A549 (cell line): ENCODE measurements at regions not wholly inside any gene's neighbourhood (a gene's known extent, or its start where the extent isn't known, plus 50 kb on each side); places are given as distances from the start of the nearest gene placed in this dataset.

Experiments used
- ATAC-seq, 2 experiments: fragments of 200-7000 bp in 1 of 2; fragments of >200 bp in 1 of 2; cut with Nextera tagmentation in 1 of 2; cut with Tn5 transposase in 1 of 2; 3 replicates each; pipeline versions ENCODE4 v1.8.0 to v1.9.1; 2018 to 2020; ENCODE audit warnings: mild to moderate bottlenecking in 1 of 2, moderate library complexity in 1 of 2
- CTCF ChIA-PET: fragments of 300-600 bp; sonication (Branson Sonifier 250); formaldehyde crosslinking; extraction: SDS; loops from one replicate; lab custom pipeline; 2021; ENCODE audit warnings: antibody characterized with exemption, inconsistent platforms; lab: Yijun Ruan, JAX
- POLR2A ChIA-PET: fragments of 350-600 bp; formaldehyde crosslinking; extraction: SDS; loops from one replicate; lab custom pipeline; 2021; ENCODE audit warnings: antibody characterized with exemption, inconsistent platforms; lab: Yijun Ruan, JAX
- DNase-seq, 2 experiments: peaks; one replicate each; pipeline versions ENCODE4 v3.0.0 to v3.0.0-alpha.2; 2011 to 2016; ENCODE audit warnings: low read depth in 1 of 2, low spot score in 1 of 2
- FAIRE-seq: peaks from 2 replicates; lab custom pipeline; 2011; peaks lifted over from hg19 to GRCh38; lab: Jason Lieb, UNC
- H3K27ac ChIP-seq, 2 experiments: fragments of >200 bp; sonication (Bioruptor Twin); formaldehyde crosslinking; 3 replicates each; pipeline ENCODE4 v1.5.1; 2016 to 2017
- H3K4me1 ChIP-seq: fragments of >200 bp; sonication (Bioruptor Twin); formaldehyde crosslinking; 3 replicates; pipeline ENCODE4 v1.6.1; 2016
- H3K4me2 ChIP-seq: fragments of >200 bp; sonication (Bioruptor Twin); formaldehyde crosslinking; 3 replicates; pipeline ENCODE4 v1.6.1; 2016
- H3K4me3 ChIP-seq: fragments of >200 bp; sonication (Bioruptor Twin); formaldehyde crosslinking; 3 replicates; pipeline ENCODE4 v1.5.1; 2016
- H3K9me3 ChIP-seq: fragments of >200 bp; sonication (Bioruptor Twin); formaldehyde crosslinking; 3 replicates; pipeline ENCODE4 v1.6.1; 2016
- BHLHE40 ChIP-seq: IDR thresholded peaks from 2 replicates; pipeline ENCODE4 v1.6.1; 2012; ENCODE audit warnings: low read depth, low read length, inconsistent platforms
- CBX2 ChIP-seq: fragments of 200-600 bp; sonication (generic); IDR thresholded peaks from 2 replicates; pipeline ENCODE4 v1.6.1; 2016; ENCODE audit warnings: low read depth, mild to moderate bottlenecking, borderline replicate concordance
- CEBPB ChIP-seq, 2 experiments: fragments of >200 bp in 1 of 2; sonication (Bioruptor Twin) in 1 of 2; formaldehyde crosslinking in 1 of 2; IDR thresholded peaks; 2 replicates each; pipeline ENCODE4 v1.6.1; 2012 to 2016
- EHF ChIP-seq: fragments of 250-450 bp; sonication (Bioruptor Pico); IDR thresholded peaks from 2 replicates; pipeline ENCODE4 v1.5.0; 2020; ENCODE audit warnings: mild to moderate bottlenecking
- FOSL2 ChIP-seq, 2 experiments: fragments of 450-650 bp in 1 of 2; fragments of >200 bp in 1 of 2; sonication (Bioruptor Twin) in 1 of 2; formaldehyde crosslinking; IDR thresholded peaks; 2 replicates each; pipeline versions ENCODE4 v1.5.0 to v1.6.1; 2016 to 2020; ENCODE audit warnings: mild to moderate bottlenecking in 1 of 2, moderate library complexity in 1 of 2
- HDAC2 ChIP-seq: fragments of 200-600 bp; sonication (generic); IDR thresholded peaks from 2 replicates; pipeline ENCODE4 v1.6.1; 2016
- HEYL ChIP-seq: fragments of 250-450 bp; sonication (Bioruptor Pico); IDR thresholded peaks from 2 replicates; pipeline ENCODE4 v1.8.0; 2021; ENCODE audit warnings: mild to moderate bottlenecking, moderate library complexity
- HOXA7 ChIP-seq: fragments of 250-450 bp; sonication (Bioruptor Pico); IDR thresholded peaks from 2 replicates; pipeline ENCODE4 v1.5.0; 2020; ENCODE audit warnings: mild to moderate bottlenecking, moderate library complexity
- HOXB5 ChIP-seq: fragments of 250-450 bp; sonication (Bioruptor Pico); IDR thresholded peaks from 2 replicates; pipeline ENCODE4 v1.5.0; 2020; ENCODE audit warnings: mild to moderate bottlenecking, moderate library complexity
- KDM5A ChIP-seq: fragments of 200-600 bp; sonication (generic); IDR thresholded peaks from 2 replicates; pipeline ENCODE4 v1.6.1; 2016; ENCODE audit warnings: antibody characterized with exemption, mild to moderate bottlenecking
- NPAS2 ChIP-seq: fragments of 250-450 bp; sonication (Bioruptor Pico); IDR thresholded peaks from 2 replicates; pipeline ENCODE4 v1.8.0; 2022; ENCODE audit warnings: mild to moderate bottlenecking, moderate library complexity, borderline replicate concordance
- RARB ChIP-seq: fragments of 250-450 bp; sonication (Bioruptor Pico); IDR thresholded peaks from 2 replicates; pipeline ENCODE4 v1.8.0; 2021; ENCODE audit warnings: mild to moderate bottlenecking, moderate library complexity
- TP53 ChIP-seq: fragments of 250-450 bp; sonication (Bioruptor Pico); IDR thresholded peaks from 2 replicates; pipeline ENCODE4 v1.5.0; 2021; ENCODE audit warnings: mild to moderate bottlenecking, moderate library complexity
- ZNF302 ChIP-seq: fragments of 250-450 bp; sonication (Bioruptor Pico); IDR thresholded peaks from 2 replicates; pipeline ENCODE4 v1.9.0; 2021; ENCODE audit warnings: inconsistent platforms, mild to moderate bottlenecking, moderate library complexity
- WGBS: methylation state at CpG from one replicate; pipeline ENCODE4 v1.1.6; 2017; ENCODE audit errors: missing lambda C conversion rate; 5-methylcytosine and 5-hydroxymethylcytosine counted together
- small RNA-seq, 6 experiments: library from RNA; depleted of rRNA; stranded (forward); fragments of <200 nt; gene quantifications; one replicate each; pipeline ENCODE3, GENCODE V24; 2012
- TF ChIP-seq, protein P1 (sequence below): IDR thresholded peaks from 2 replicates; pipeline ENCODE4 v1.6.1; 2012
- TF ChIP-seq, protein P2 (sequence below): fragments of 250-450 bp; sonication (Bioruptor Pico); IDR thresholded peaks from 2 replicates; pipeline ENCODE4 v1.5.0; 2020; ENCODE audit warnings: low read depth, mild to moderate bottlenecking, moderate library complexity
- TF ChIP-seq, protein P3 (sequence below): fragments of 150-350 bp; IDR thresholded peaks from 2 replicates; pipeline ENCODE4 v1.6.1; 2014; ENCODE audit warnings: low read depth, mild to moderate bottlenecking, low read length

DNA sequence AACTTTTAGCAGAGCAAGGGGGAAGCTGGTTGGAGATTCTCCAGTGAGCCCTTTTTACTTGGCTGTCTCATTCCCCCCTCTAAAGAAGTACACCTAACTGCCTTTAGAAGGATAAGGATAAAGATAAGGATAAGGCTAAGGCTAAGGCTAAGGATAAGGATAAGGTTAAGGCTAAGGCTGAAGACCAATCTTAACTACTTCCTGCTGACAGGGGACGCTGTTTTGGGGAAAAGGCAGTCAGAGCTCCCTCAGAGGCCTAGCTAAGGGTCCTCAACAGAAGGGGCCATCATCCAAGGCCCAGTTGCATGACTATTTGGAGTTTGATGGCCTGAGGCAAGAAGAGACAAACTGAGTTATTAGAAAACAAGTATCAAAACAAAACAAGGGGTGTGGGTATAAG is 94.3 kb upstream of the ARPP21 start:
- no peak for TF ChIP-seq CEBPB (IDR thresholded peaks at IDR 0.05)
- TF ChIP-seq HDAC2, result no peak
- no peak for TF ChIP-seq RARB
- no peak for TF ChIP-seq ZNF302 (CRISPR knock-in tag)
- no peak for TF ChIP-seq EHF (CRISPR knock-in tag)
- TF ChIP-seq, protein P1, sequence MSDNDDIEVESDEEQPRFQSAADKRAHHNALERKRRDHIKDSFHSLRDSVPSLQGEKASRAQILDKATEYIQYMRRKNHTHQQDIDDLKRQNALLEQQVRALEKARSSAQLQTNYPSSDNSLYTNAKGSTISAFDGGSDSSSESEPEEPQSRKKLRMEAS, result no peak
- no peak for TF ChIP-seq HOXB5 (CRISPR knock-in tag)
- CTCF ChIA-PET, result interaction anchor here (0.8 kb wide), 1 partner anchor 30 kb away, joined by 3 read pairs; no protein-coding TSS in a partner anchor
- Histone ChIP-seq H3K4me1 (no peaks in the 10 kb centered on the region), H3K9me3 (no peaks in the 10 kb centered on the region), H3K27ac (no peak overlapping the region), H3K4me3 (no peak overlapping the region), H3K4me2 (no peak overlapping the region)
- POLR2A ChIA-PET, result interaction anchor here (0.6 kb wide), 1 partner anchor 188 kb away, joined by 5 read pairs; no protein-coding TSS in a partner anchor
- ATAC-seq (no peak), FAIRE-seq (no peak), DNase-seq (no peak)
- 0% methylated on average over 1 of the region's 1 CpG for WGBS

DNA sequence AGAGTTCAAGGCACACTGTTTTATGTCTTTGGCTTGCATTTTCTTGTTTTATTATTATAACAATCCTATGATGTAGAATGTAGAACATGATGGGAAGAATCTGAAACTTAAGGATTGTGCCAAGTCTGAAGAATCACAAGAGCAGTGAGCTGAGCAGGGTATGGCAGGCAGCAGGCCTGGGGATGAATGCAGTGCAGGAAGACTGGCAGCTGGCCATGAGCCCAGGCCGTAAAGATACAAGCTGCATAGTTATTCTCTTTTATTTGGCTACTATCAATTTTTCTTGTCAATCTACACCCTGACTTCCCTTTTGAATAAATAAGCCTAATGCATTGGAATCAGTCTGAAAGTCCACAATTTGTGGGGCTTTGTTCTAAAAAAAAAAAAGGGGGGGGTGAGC is 89.6 kb upstream of the ARPP21 start:
- Histone ChIP-seq H3K9me3 (no peaks in the 10 kb centered on the region), H3K4me3 (no peak overlapping the region), H3K4me2 (no peak overlapping the region), H3K4me1 (no peaks in the 10 kb centered on the region), H3K27ac (no peak overlapping the region)
- CTCF ChIA-PET, result interaction anchor here (1.0 kb wide), 1 partner anchor 11 kb away, joined by 3 read pairs; no protein-coding TSS in a partner anchor
- WGBS, result 65% methylated on average over 1 of the region's 1 CpG
- POLR2A ChIA-PET, result no interaction called here
- ATAC-seq, result no peak
- TF ChIP-seq, protein P2, sequence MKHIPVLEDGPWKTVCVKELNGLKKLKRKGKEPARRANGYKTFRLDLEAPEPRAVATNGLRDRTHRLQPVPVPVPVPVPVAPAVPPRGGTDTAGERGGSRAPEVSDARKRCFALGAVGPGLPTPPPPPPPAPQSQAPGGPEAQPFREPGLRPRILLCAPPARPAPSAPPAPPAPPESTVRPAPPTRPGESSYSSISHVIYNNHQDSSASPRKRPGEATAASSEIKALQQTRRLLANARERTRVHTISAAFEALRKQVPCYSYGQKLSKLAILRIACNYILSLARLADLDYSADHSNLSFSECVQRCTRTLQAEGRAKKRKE (CRISPR knock-in tag), result no peak
- TF ChIP-seq TP53 (CRISPR knock-in tag), result no peak
- TF ChIP-seq NPAS2 (CRISPR knock-in tag), result no peak
- DNase-seq, result no peak
- no peak for FAIRE-seq

DNA sequence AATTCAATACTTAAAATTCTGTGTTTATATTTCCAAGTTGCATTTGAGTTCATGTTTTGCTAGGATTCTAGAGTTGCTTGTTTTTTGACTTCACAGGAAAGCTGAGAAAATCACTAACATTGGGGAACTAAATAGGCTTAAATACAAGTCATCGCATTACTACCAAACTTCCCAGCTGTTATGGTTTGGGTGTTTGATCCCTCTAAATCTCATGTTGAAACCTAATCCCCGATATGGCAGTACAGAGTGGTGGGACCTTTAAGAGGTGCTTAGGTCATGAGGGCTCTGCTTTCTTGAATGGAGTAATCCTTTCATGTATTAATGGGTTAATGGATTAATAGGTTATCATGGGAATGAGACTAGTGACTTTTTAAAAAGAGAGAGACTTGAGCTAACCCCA is 77.2 kb upstream of the ARPP21 start:
- TF ChIP-seq, protein P3, sequence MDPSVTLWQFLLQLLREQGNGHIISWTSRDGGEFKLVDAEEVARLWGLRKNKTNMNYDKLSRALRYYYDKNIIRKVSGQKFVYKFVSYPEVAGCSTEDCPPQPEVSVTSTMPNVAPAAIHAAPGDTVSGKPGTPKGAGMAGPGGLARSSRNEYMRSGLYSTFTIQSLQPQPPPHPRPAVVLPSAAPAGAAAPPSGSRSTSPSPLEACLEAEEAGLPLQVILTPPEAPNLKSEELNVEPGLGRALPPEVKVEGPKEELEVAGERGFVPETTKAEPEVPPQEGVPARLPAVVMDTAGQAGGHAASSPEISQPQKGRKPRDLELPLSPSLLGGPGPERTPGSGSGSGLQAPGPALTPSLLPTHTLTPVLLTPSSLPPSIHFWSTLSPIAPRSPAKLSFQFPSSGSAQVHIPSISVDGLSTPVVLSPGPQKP, result no peak
- no peak for TF ChIP-seq CBX2
- H3K4me2 ChIP-seq, result no peak overlapping the region
- no peaks in the 10 kb centered on the region for H3K9me3 ChIP-seq
- no peak overlapping the region for H3K4me3 ChIP-seq
- POLR2A ChIA-PET, result no interaction called here
- ATAC-seq (no peak), DNase-seq (no peak), FAIRE-seq (no peak)
- 71% methylated on average over 2 of the region's 2 CpGs for WGBS
- H3K4me1 ChIP-seq, result no peaks in the 10 kb centered on the region
- no peak overlapping the region for H3K27ac ChIP-seq
- CTCF ChIA-PET, result no interaction called here

DNA sequence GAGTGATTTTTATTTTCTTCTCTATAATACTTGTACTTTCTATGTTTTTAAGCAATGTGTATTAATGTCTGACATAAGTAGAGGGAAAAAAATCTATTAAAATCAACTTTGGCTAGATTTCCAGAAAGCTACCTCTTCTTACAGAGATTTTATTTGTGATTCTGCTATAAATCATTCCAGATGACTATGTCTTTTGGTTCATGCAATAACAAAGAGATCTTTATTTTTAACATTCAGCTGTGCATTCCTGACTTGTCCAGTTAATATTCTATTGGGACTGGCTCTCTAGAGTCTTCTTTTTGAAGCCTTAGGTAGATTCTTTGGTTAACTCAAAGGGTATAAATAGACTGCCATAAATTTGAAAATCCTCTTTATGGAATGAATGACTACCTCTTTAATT is 74.3 kb upstream of the ARPP21 start:
- FAIRE-seq, result no peak
- H3K4me2 ChIP-seq, result no peak overlapping the region
- no peak for ATAC-seq
- DNase-seq, result no peak
- ChIA-PET POLR2A (no interaction called here), CTCF (no interaction called here)
- no peaks in the 10 kb centered on the region for H3K4me1 ChIP-seq
- no peak overlapping the region for H3K4me3 ChIP-seq
- no peak overlapping the region for H3K27ac ChIP-seq
- TF ChIP-seq FOSL2 (IDR thresholded peaks at IDR 0.05) (no peak), FOSL2 (CRISPR knock-in tag; IDR thresholded peaks at IDR 0.05) (no peak), KDM5A (no peak), HOXA7 (CRISPR knock-in tag) (no peak), BHLHE40 (no peak), HEYL (no peak), RARB (no peak)
- TF ChIP-seq, protein P1, result no peak
- no peaks in the 10 kb centered on the region for H3K9me3 ChIP-seq

Small RNA genes in the stretch of these regions (small RNA-seq; reads per million reads assigned to genes)
- 0 reads per million in 6 experiments for gene RNU6-243P
